Keratinocyte (primary cell): ENCODE measurements at regions not wholly inside any gene's neighbourhood (a gene's known extent, or its start where the extent isn't known, plus 50 kb on each side); places are given as distances from the start of the nearest gene placed in this dataset.

Experiments used
- DNase-seq: peaks from one replicate; pipeline ENCODE4 v3.0.0-alpha.2; 2011; ENCODE audit warnings: low read depth, missing footprints, low spot score
- FAIRE-seq: peaks from 2 replicates; lab custom pipeline; 2011; peaks lifted over from hg19 to GRCh38; lab: Jason Lieb, UNC
- H2AFZ ChIP-seq: 2 replicates; pipeline ENCODE4 v1.6.0; 2012; ENCODE audit warnings: low read length, control low read depth, inconsistent platforms; ENCODE audit not compliant: control insufficient read depth
- H3K27ac ChIP-seq: 2 replicates; pipeline ENCODE4 v1.5.1; 2011; ENCODE audit warnings: low read length; ENCODE audit not compliant: control insufficient read depth, insufficient read depth
- H3K27me3 ChIP-seq: 3 replicates; pipeline ENCODE4 v1.6.0; 2011; ENCODE audit warnings: low read length; ENCODE audit not compliant: control insufficient read depth, insufficient read depth; ENCODE audit errors: extremely low read depth
- H3K36me3 ChIP-seq, 2 experiments: 2 replicates in 1 of 2; 3 replicates in 1 of 2; pipeline ENCODE4 v1.5.1; 2011; ENCODE audit warnings: low read length in 2 of 2, mild to moderate bottlenecking in 1 of 2; ENCODE audit not compliant: control insufficient read depth in 2 of 2, insufficient read depth in 2 of 2; ENCODE audit errors: extremely low read depth in 1 of 2
- H3K4me1 ChIP-seq: 3 replicates; pipeline ENCODE4 v1.5.1; 2011; ENCODE audit warnings: low read length; ENCODE audit not compliant: control insufficient read depth, insufficient read depth; ENCODE audit errors: extremely low read depth
- H3K4me2 ChIP-seq: 3 replicates; pipeline ENCODE4 v1.6.0; 2011; ENCODE audit warnings: low read depth, low read length; ENCODE audit not compliant: control insufficient read depth, insufficient read depth; ENCODE audit errors: extremely low read depth
- H3K4me3 ChIP-seq, 3 experiments: fragments of 200-600 bp in 1 of 3; sonication (generic) in 1 of 3; 2 replicates in 2 of 3; 3 replicates in 1 of 3; pipeline ENCODE4 v1.5.1; 2011 to 2016; ENCODE audit warnings: low read length in 3 of 3, mild to moderate bottlenecking in 3 of 3, control low read depth in 2 of 3, inconsistent platforms in 1 of 3, low read depth in 1 of 3, mixed read lengths in 1 of 3, mixed run types in 1 of 3, moderate library complexity in 1 of 3; ENCODE audit not compliant: control insufficient read depth in 2 of 3, insufficient read depth in 2 of 3; ENCODE audit errors: extremely low read depth in 1 of 3
- H3K79me2 ChIP-seq: 2 replicates; pipeline ENCODE4 v1.6.0; 2012; ENCODE audit warnings: low read length; ENCODE audit not compliant: control insufficient read depth, insufficient read depth
- H3K9ac ChIP-seq: 3 replicates; pipeline ENCODE4 v1.6.0; 2011; ENCODE audit warnings: low read length; ENCODE audit not compliant: control insufficient read depth, insufficient read depth; ENCODE audit errors: extremely low read depth
- H3K9me1 ChIP-seq: 3 replicates; pipeline ENCODE4 v1.6.0; 2011; ENCODE audit warnings: low read length; ENCODE audit not compliant: control insufficient read depth, insufficient read depth; ENCODE audit errors: extremely low read depth
- H3K9me3 ChIP-seq: 2 replicates; pipeline ENCODE4 v1.5.1; 2012; ENCODE audit warnings: low read depth, low read length; ENCODE audit not compliant: control insufficient read depth
- H4K20me1 ChIP-seq: 3 replicates; pipeline ENCODE4 v1.6.0; 2011; ENCODE audit warnings: low read length; ENCODE audit not compliant: control insufficient read depth, insufficient read depth; ENCODE audit errors: extremely low read depth
- EZH2 ChIP-seq: IDR thresholded peaks from one replicate; pipeline ENCODE4 v1.6.1; 2012; ENCODE audit warnings: inconsistent platforms, mild to moderate bottlenecking, low read length, moderate library complexity
- dilution Hi-C: fragments of 300-500 bp; cut with MboI; formaldehyde crosslinking; loops from one replicate; pipeline ENCODE4 v1.7.0; 2020; ENCODE audit warnings: low sequenced_read_pairs; ENCODE audit not compliant: extremely low pct_ligation_motif_present
- TF ChIP-seq, protein P1 (sequence below), 3 experiments: IDR thresholded peaks in 1 of 3; conservative IDR thresholded peaks in 1 of 3; optimal IDR thresholded peaks in 1 of 3; 2 replicates in 2 of 3; 3 replicates in 1 of 3; pipeline versions ENCODE3 to v1.5.1; 2011; ENCODE audit warnings: low read length in 3 of 3, mild to moderate bottlenecking in 3 of 3, moderate library complexity in 2 of 3, control low read depth in 1 of 3, inconsistent platforms in 1 of 3; ENCODE audit not compliant: insufficient read depth in 2 of 3; ENCODE audit errors: extremely low read depth in 1 of 3

DNA sequence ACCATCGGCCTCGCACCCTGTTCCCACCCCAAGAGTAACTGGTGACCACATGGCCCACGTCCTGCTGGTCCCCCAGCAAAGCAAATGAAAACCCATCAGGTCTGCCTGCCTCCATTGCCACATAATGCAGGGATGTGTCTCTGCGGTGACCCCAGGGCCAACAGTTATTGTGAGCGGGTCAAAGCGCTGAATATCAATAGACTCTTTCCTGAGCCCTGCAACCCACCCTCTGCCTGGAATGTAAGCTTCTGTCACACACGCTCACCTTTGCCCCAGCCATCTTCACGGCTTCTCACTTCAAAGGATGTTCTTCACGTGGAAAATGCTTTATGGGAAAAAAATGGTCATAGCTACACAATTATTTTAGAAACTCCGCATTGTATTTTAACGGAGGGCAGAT lies 63.9 kb downstream of the FZD10 start:
- H3K27ac ChIP-seq: no peak overlapping the region
- no peak overlapping the region for H2AFZ ChIP-seq
- H3K4me2 ChIP-seq: no peak overlapping the region
- dilution Hi-C loops: no loop called here
- no peaks in the 10 kb centered on the region for H4K20me1 ChIP-seq
- no peaks in the 10 kb centered on the region for H3K9me3 ChIP-seq
- H3K4me1 ChIP-seq: peaks cover 10% of the 10 kb centered on the region
- H3K79me2 ChIP-seq: no peaks in the 10 kb centered on the region
- FAIRE-seq (no peak), DNase-seq (no peak)
- H3K9ac ChIP-seq: no peak overlapping the region
- H3K27me3 ChIP-seq: no peaks in the 10 kb centered on the region
- TF ChIP-seq EZH2: no peak
- TF ChIP-seq, protein P1, sequence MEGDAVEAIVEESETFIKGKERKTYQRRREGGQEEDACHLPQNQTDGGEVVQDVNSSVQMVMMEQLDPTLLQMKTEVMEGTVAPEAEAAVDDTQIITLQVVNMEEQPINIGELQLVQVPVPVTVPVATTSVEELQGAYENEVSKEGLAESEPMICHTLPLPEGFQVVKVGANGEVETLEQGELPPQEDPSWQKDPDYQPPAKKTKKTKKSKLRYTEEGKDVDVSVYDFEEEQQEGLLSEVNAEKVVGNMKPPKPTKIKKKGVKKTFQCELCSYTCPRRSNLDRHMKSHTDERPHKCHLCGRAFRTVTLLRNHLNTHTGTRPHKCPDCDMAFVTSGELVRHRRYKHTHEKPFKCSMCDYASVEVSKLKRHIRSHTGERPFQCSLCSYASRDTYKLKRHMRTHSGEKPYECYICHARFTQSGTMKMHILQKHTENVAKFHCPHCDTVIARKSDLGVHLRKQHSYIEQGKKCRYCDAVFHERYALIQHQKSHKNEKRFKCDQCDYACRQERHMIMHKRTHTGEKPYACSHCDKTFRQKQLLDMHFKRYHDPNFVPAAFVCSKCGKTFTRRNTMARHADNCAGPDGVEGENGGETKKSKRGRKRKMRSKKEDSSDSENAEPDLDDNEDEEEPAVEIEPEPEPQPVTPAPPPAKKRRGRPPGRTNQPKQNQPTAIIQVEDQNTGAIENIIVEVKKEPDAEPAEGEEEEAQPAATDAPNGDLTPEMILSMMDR (optimal IDR thresholded peaks at IDR 0.05 in 1 of 3, IDR thresholded peaks at IDR 0.05 in 1 of 3, conservative IDR thresholded peaks at IDR 0.05 in 1 of 3; ENCODE audit: extremely low read depth in 1 of 3, insufficient read depth in 2 of 3, low read length in 3 of 3): no peak
- no peaks in the 10 kb centered on the region for H3K9me1 ChIP-seq
- no peaks in the 10 kb centered on the region for H3K36me3 ChIP-seq
- H3K4me3 ChIP-seq: no peak overlapping the region

DNA sequence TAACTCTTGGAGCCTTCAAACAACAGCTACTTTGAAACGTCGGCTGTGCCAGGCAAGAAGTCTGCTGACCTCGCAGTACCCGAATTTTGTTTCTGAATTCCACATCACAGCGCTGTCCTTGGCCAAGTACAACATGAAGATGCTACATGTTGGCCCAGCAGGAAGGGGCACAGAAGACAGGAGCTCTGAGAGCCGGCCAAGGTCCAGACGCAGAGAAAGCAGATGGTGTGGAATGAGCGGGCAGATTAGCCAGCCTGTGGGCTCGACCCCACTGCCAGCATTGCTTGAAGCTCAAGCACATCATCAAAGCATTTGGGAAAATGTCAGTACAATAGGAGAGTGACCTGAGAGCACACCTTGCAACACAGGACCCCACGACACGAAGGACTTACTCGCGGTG lies 64.5 kb downstream of the FZD10 start:
- no peak for FAIRE-seq

More for the DNA sequence above, 64.5 kb downstream of the FZD10 start:
- H3K79me2 ChIP-seq: no peaks in the 10 kb centered on the region
- H3K9ac ChIP-seq: no peak overlapping the region
- H3K4me1 ChIP-seq: peaks cover 10% of the 10 kb centered on the region
- H4K20me1 ChIP-seq: no peaks in the 10 kb centered on the region
- H3K4me3 ChIP-seq: no peak overlapping the region
- H2AFZ ChIP-seq: no peak overlapping the region
- no peak for TF ChIP-seq EZH2
- TF ChIP-seq, protein P1 (optimal IDR thresholded peaks at IDR 0.05 in 1 of 3, IDR thresholded peaks at IDR 0.05 in 1 of 3, conservative IDR thresholded peaks at IDR 0.05 in 1 of 3; ENCODE audit: extremely low read depth in 1 of 3, insufficient read depth in 2 of 3, low read length in 3 of 3): no peak
- H3K9me3 ChIP-seq: no peaks in the 10 kb centered on the region
- H3K9me1 ChIP-seq: no peaks in the 10 kb centered on the region
- H3K27ac ChIP-seq: no peak overlapping the region
- dilution Hi-C loops: no loop called here
- no peaks in the 10 kb centered on the region for H3K27me3 ChIP-seq
- H3K36me3 ChIP-seq: no peaks in the 10 kb centered on the region
- DNase-seq: no peak
- no peak overlapping the region for H3K4me2 ChIP-seq
